HG02981 (cell line): ENCODE measurements at regions not wholly inside any gene's neighbourhood (a gene's known extent, or its start where the extent isn't known, plus 50 kb on each side); places are given as distances from the start of the nearest gene placed in this dataset.

Source experiments
- ATAC-seq: cut with Tn5 transposase; IDR thresholded peaks from one replicate; pipeline ENCODE4 v1.9.1; 2021; ENCODE audit warnings: mild to moderate bottlenecking, moderate library complexity; ENCODE audit not compliant: unreplicated experiment

- no peak for ATAC-seq
Observed at GRCh38 chr5:125695996-125696655, 727.1 kb upstream of the GRAMD2B start.

DNA sequence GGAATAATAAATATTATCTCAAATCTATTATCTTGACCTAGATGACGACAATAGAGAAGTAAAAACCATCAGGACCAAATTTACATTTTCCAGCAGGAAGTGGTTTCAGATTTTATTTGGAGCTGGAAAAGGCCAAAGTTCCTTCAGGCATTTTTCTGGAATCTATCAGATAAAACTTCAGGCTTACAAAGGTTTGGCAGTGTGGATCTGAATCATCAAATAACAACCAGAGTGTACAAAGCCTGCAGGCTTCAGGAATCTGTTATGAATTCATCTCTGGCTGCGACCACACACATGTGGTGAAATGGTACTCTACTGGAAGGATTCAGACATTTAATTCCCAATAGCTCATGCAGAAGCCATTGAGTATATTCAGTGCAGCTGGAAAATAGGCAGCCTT is 726.4 kb upstream of the GRAMD2B start:
- ATAC-seq = no peak

DNA sequence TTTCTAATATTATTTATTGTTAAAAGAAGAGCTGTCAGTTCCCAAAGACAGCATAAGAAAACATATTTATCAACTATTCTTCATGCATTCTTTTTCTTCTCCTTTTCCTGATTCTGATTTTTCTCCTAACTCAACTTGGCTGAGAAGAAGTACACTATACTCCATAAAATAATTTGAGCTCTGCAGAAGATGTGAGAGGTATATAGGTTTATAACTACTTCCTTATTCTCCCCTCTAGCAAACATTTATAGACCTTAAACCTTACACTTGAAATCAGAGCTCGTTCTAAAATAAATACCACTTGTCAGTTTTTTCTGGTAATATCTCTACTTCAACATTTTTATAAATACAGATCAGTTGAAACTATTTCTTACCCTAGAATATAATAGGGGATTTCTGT is 724.8 kb upstream of the GRAMD2B start:
- ATAC-seq = no peak

DNA sequence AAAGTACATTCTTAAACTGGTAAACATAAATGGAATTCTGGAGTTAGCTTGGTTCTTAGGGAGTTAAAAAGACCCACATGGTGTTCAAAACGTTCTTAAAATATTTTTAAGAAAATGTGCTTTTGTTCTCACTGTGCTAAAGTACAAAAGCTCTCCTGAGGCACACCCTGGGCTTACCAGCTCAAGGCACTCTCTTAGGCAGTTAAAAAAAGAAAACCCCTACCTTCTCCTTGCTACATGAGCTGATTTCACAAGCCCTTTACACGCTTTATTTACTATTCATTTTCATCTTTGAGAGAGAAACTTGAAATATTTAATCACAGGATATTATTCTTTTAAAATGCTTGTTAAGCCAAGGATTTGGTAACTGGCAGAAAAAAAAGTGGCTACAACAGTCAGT is 723.3 kb upstream of the GRAMD2B start:
- ATAC-seq = no peak

DNA sequence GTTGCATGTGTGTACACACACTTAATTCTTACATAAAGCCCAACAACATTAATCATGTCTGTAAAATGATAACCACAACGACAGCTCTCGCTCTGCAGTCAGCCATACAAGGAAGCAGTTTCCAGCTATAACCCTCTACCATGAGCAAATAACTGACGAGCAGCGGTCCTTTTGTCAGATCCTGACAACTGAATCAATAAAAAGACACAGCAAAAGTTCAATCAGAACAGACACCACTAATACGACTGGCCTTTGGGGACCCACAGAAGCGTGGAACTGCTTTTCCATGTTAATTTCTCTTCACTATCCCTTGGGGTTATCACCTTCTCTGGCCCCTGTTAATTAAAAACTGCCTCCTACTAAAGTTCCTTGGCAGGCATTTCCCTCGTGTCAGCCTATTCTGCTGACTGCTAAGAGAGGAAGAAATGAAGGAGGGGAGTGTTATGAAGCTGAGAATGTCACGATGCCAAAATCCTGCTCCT is 722.8 kb upstream of the GRAMD2B start:
- no peak for ATAC-seq

DNA sequence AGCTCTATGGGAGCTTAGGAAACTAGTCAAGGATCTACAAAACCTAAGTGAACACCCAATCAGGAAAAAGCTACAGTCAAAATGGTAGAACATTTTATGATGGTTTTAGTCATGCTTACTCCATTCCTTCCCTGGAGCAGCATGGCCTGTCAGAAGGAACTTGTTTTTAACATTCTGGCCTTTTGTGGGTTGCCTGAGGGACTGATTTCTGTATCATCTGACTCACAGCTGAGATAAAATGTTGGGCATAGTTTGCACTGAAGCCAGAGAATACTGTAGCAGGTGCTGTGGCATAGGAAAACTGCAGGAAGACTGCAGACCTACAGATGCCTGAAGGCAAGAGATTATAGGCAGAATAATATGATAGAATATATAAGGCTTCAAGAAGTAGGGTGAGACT is 719.6 kb upstream of the GRAMD2B start:
- no peak for ATAC-seq

GRCh38 chr5:125704888-125705287 is 718.3 kb upstream of the GRAMD2B start:
- no peak for ATAC-seq

- ATAC-seq = no peak
Observed at GRCh38 chr5:125708583-125708982, 714.6 kb upstream of the GRAMD2B start.

DNA sequence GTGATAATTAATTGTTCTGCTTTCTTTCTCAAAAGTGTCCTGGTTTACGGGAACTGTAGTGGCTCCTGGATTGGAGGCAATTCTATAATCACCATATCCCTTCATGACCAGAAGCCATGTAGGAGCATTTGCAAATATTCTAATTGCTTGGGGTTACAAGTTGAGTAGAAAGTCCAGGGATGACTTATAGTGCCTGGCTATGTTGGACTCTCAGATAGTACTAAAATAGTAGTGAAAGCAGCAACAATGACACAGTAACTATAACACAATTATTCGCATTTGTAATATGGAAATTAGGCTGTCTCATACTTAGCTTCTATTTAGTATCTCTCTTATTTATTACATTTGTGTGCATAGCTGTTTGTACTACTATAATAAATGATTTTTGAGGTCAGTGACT is 712.5 kb upstream of the GRAMD2B start:
- ATAC-seq = no peak

DNA sequence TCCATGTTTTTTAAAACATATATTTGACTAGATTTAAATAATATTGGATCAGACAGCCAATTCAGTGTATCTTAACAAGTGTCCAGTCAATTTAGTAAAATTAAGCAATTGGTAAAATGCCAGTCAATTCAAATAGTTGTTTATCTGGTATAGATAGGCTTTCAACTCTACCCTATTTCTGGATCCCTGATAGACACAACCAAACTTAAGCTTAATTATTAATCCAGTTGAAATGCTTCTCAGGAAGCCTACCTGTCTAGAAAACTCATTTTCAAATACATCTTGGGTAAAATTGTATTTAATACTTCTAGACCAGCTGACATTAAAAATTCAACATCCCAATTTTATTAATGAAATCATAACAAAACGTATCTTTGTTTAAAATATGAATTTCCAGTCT is 710.8 kb upstream of the GRAMD2B start:
- ATAC-seq = no peak

- no peak for ATAC-seq
Observed at GRCh38 chr5:125713109-125713805, 710.0 kb upstream of the GRAMD2B start.

DNA sequence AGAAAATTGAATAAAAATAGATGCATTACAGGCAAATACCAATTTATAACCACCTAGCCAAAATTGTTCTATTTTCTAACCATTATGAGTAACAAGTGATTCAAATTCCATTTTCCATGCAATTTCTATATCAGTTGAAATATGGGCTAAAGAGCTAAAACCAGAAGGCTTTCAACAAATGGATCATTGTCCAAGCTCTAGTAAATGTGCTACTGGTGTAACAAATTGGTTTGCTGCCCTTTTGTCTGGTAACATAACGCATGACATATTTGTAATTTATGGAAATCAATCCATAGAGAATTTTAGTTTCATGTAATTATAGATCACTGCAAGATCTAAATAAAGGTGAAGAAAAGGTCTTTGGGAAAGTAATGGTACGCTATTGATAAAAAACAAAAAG is 708.0 kb upstream of the GRAMD2B start:
- ATAC-seq = no peak

DNA sequence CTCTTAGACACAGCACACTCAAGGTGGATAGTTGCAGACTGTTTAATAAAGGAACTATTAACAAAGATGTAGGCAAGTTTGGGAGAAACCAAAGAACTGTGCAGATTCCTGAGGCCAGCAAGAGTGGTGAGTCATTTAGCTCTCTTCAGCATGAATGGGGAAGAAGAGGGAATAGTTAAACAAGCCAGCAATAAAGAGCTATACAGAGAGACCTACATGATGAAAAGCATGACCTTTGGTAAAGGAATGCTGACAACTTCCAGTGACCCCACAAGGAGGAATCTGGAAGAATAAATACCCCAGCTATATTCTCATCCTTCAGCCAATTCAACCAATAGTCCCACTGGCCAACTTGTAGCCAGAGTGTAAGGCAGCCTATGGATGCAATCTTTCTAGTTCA is 706.0 kb upstream of the GRAMD2B start:
- no peak for ATAC-seq

GRCh38 chr5:125719681-125720347 is 703.4 kb upstream of the GRAMD2B start:
- ATAC-seq = no peak

DNA sequence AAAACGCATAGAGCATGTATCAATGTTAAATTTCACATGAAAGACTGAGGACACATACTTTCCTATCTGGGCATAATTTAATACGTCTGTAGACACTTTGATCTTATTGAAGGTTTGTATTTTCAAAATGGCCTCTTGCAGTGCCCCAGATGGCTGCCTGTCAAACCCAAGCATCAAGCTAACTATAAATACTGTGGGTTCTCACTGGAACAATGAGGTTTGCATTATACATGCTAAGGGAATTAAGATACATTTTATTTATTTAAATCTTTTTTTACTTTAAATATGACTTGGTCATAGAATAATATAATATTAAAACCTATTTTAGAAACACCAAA is 702.9 kb upstream of the GRAMD2B start:
- ATAC-seq = no peak

GRCh38 chr5:125720721-125721120 is 702.5 kb upstream of the GRAMD2B start:
- no peak for ATAC-seq

DNA sequence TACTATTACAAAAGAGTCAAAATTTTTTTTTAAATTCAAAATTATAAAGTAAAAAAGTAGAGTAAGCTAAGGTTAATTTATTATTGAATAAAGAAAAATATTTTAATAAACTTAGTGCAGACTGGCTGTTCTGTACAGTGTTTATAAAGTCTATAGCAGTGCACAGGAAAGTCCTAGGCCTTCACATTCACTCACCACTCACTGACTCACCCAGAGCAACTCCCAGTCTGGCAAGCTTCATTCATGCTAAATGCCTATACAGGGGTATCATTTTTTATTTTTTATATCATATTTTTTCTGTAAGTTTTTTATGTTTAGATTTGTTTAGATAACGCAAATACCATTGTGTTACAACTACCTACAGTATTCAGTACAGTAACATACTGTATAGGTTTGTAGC is 700.7 kb upstream of the GRAMD2B start:
- no peak for ATAC-seq

DNA sequence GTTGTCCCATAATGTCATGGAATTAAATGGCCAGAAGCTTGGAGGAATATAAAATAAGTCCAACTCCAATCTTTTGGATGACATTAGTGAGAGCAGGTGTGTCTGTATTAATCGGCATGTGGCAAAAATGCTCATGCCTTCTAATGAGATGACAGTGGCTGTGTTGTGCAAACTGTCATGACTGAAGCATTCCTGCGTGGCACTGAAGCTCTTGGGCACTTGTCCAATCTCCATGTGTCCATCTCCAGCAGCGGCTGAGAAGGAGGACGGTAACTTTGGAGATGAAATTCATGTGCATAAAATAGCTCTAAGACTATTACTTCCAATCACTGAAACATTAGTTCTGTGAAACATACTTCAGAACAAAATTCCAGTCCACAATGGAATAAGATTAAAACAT is 697.5 kb upstream of the GRAMD2B start:
- no peak for ATAC-seq

GRCh38 chr5:125743939-125744338 is 679.3 kb upstream of the GRAMD2B start:
- no peak for ATAC-seq

DNA sequence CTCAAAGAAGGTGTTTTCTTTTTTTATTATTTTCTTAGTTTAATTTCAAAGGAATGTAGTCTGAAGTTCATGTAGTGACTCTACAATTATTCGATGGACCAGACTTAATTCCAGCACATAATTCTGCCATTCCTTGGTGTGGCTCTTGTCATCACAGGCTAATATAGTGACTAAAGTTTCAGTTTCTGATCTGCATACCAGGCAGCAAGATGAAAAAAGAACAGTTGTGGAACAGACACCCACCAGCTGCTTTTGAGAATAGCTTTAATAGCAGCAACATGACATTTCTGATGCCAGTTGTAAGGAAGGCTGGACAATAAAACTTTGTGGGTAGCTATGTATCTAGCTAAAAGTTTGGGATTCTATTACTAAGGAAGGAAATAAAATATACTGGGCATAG is 676.3 kb upstream of the GRAMD2B start:
- ATAC-seq = no peak

GRCh38 chr5:125750147-125750860 is 672.9 kb upstream of the GRAMD2B start:
- no peak for ATAC-seq

DNA sequence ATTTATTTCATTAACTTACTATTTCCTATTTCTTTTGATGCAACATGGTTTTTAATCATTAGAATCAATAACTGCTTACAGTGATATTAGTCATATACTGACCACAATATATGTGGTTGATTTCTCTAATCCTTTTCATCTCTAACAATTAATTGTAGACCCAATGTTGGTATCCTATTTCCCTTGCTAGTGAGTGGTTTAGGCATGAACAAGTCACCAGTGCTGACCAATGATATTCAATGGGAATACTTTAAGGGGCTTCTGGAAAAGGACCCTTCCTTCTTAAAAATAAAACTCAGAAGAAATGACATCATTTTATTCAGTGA is 672.4 kb upstream of the GRAMD2B start:
- no peak for ATAC-seq
